ENCODE measurements at regions not wholly inside any gene's neighbourhood (a gene's known extent, or its start where the extent isn't known, plus 50 kb on each side); places are given as distances from the start of the nearest gene placed in this dataset.

DNA sequence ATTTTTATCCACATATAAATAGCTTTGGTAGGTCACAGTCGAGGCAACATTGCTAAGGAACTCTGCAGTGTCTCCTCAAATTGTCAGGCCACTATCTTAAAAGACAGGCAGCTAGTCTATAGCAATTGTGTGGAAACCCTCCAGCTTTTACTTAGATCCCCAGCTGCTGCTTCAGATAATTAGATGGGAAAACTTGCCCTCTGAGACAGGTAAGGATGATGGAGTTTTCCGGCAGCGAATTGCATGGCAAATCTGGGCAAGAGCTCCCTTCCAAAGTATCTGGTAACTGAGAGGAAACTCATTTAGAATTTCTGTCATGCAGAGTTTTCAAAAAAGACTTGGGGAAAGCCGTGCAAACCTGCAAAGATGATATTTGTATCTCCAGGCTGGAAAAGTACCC is 886.2 kb downstream of the UQCRFS1 start:
- TF ChIP-seq, protein P1, sequence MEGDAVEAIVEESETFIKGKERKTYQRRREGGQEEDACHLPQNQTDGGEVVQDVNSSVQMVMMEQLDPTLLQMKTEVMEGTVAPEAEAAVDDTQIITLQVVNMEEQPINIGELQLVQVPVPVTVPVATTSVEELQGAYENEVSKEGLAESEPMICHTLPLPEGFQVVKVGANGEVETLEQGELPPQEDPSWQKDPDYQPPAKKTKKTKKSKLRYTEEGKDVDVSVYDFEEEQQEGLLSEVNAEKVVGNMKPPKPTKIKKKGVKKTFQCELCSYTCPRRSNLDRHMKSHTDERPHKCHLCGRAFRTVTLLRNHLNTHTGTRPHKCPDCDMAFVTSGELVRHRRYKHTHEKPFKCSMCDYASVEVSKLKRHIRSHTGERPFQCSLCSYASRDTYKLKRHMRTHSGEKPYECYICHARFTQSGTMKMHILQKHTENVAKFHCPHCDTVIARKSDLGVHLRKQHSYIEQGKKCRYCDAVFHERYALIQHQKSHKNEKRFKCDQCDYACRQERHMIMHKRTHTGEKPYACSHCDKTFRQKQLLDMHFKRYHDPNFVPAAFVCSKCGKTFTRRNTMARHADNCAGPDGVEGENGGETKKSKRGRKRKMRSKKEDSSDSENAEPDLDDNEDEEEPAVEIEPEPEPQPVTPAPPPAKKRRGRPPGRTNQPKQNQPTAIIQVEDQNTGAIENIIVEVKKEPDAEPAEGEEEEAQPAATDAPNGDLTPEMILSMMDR (conservative IDR thresholded peaks at IDR 0.05; ENCODE audit: low read depth, low read length), result no peak
- TF ChIP-seq EZH2 (IDR thresholded peaks at IDR 0.05; ENCODE audit: borderline replicate concordance, low read depth, low read length, poor library complexity, severe bottlenecking), result no peak
